Mesothelial cell of epicardium (in vitro differentiated cells): ENCODE measurements at regions not wholly inside any gene's neighbourhood (a gene's known extent, or its start where the extent isn't known, plus 50 kb on each side); places are given as distances from the start of the nearest gene placed in this dataset.

ENCODE experiments used
- DNase-seq, 2 experiments: peaks; one replicate each; pipeline ENCODE4 v3.0.0; 2021; ENCODE audit warnings: low spot score in 2 of 2; ENCODE audit not compliant: unreplicated experiment in 2 of 2
- H3K27ac Mint-ChIP-seq: 2 replicates; pipeline ENCODE4 v1.8.0; 2021; ENCODE audit warnings: mixed read lengths
- H3K27me3 Mint-ChIP-seq: 2 replicates; pipeline ENCODE4 v1.8.0; 2021; ENCODE audit warnings: low read depth, mixed read lengths
- H3K36me3 Mint-ChIP-seq: 2 replicates; pipeline ENCODE4 v1.8.0; 2021; ENCODE audit warnings: mixed read lengths
- H3K4me1 Mint-ChIP-seq: 2 replicates; pipeline ENCODE4 v1.8.0; 2021; ENCODE audit warnings: mixed read lengths
- H3K4me3 Mint-ChIP-seq: 2 replicates; pipeline ENCODE4 v1.8.0; 2021; ENCODE audit warnings: mild to moderate bottlenecking, moderate library complexity, mixed read lengths
- H3K9me3 Mint-ChIP-seq: 2 replicates; pipeline ENCODE4 v1.8.0; 2021; ENCODE audit warnings: mixed read lengths
- TF ChIP-seq, protein P1 (sequence below): fragments of 200-600 bp; sonication (generic); IDR thresholded peaks from one replicate; pipeline ENCODE4 v1.5.0; 2021; ENCODE audit warnings: antibody characterized with exemption; ENCODE audit not compliant: unreplicated experiment

- DNase-seq = no peak
- Mint-ChIP-seq H3K36me3 (no peaks in the 10 kb centered on the region), H3K9me3 (peaks cover 19% of the 10 kb centered on the region), H3K4me3 (no peak overlapping the region), H3K27me3 (no peaks in the 10 kb centered on the region), H3K27ac (no peak overlapping the region), H3K4me1 (no peaks in the 10 kb centered on the region)
- TF ChIP-seq, protein P1, sequence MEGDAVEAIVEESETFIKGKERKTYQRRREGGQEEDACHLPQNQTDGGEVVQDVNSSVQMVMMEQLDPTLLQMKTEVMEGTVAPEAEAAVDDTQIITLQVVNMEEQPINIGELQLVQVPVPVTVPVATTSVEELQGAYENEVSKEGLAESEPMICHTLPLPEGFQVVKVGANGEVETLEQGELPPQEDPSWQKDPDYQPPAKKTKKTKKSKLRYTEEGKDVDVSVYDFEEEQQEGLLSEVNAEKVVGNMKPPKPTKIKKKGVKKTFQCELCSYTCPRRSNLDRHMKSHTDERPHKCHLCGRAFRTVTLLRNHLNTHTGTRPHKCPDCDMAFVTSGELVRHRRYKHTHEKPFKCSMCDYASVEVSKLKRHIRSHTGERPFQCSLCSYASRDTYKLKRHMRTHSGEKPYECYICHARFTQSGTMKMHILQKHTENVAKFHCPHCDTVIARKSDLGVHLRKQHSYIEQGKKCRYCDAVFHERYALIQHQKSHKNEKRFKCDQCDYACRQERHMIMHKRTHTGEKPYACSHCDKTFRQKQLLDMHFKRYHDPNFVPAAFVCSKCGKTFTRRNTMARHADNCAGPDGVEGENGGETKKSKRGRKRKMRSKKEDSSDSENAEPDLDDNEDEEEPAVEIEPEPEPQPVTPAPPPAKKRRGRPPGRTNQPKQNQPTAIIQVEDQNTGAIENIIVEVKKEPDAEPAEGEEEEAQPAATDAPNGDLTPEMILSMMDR = no peak
These were observed 192.4 kb upstream of the API5 start for GRCh38 chr11:43119275-43119970.

DNA sequence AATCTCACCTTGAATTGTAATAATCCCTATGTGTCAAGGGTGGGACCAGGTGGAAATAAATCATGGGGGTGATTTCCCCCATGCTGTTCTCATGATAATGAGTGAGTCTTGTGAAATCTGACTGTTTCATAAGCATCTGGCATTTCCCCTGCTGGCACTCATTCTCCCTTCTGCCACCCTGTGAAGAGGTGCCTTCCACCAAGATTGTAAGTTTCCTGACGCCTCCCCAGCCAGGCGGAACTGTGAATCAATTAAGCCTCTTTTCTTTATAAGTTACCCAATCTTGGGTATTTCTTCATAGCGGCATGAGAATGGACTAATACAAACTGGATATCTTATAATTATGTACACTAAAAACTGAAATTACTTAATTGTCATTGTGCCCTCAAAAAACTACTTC is 189.2 kb upstream of the API5 start:
- Mint-ChIP-seq H3K27ac (no peak overlapping the region), H3K36me3 (no peaks in the 10 kb centered on the region), H3K9me3 (peaks cover 17% of the 10 kb centered on the region), H3K4me1 (no peaks in the 10 kb centered on the region), H3K4me3 (no peak overlapping the region), H3K27me3 (no peaks in the 10 kb centered on the region)
- DNase-seq = no peak
- TF ChIP-seq, protein P1 = no peak

DNA sequence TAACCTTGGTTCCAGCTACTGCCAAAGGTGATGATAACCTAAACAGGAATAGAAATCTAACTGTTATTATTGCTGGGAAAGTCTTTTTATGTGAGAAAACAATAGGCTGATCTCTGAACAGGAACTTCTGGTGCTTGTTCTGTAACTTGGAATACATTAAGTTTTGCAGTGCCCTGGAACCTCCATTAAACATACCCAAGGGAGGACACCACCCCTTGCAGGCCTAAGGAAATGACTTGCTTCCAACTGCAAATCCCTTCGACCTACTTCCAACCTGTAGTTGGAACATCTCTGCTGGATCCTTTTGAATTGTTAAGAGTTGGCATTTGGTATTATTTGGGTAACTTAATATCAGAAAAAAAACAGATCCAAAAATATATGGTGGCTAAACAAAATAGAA is 188.4 kb upstream of the API5 start:
- no peak overlapping the region for H3K27ac Mint-ChIP-seq
- no peaks in the 10 kb centered on the region for H3K4me1 Mint-ChIP-seq
- H3K9me3 Mint-ChIP-seq = peaks cover 10% of the 10 kb centered on the region
- no peak for DNase-seq
- H3K27me3 Mint-ChIP-seq = no peaks in the 10 kb centered on the region
- TF ChIP-seq, protein P1 = no peak
- no peaks in the 10 kb centered on the region for H3K36me3 Mint-ChIP-seq
- no peak overlapping the region for H3K4me3 Mint-ChIP-seq

- no peak overlapping the region for H3K4me3 Mint-ChIP-seq
- H3K9me3 Mint-ChIP-seq = peaks cover 9% of the 10 kb centered on the region
- no peak overlapping the region for H3K27ac Mint-ChIP-seq
- no peak for DNase-seq
- no peaks in the 10 kb centered on the region for H3K27me3 Mint-ChIP-seq
- H3K36me3 Mint-ChIP-seq = no peaks in the 10 kb centered on the region
- TF ChIP-seq, protein P1 = no peak
- no peaks in the 10 kb centered on the region for H3K4me1 Mint-ChIP-seq
These were observed 187.4 kb upstream of the API5 start for GRCh38 chr11:43124272-43124935.

GRCh38 chr11:43129329-43129728 is 182.5 kb upstream of the API5 start:
- no peak overlapping the region for H3K4me3 Mint-ChIP-seq
- peaks cover 2% of the 10 kb centered on the region for H3K4me1 Mint-ChIP-seq
- no peak for DNase-seq
- H3K27me3 Mint-ChIP-seq = no peaks in the 10 kb centered on the region
- peaks cover 5% of the 10 kb centered on the region for H3K9me3 Mint-ChIP-seq
- H3K27ac Mint-ChIP-seq = no peak overlapping the region
- H3K36me3 Mint-ChIP-seq = no peaks in the 10 kb centered on the region
- TF ChIP-seq, protein P1 = no peak
